DOHH2 (cell line): ENCODE measurements at regions not wholly inside any gene's neighbourhood (a gene's known extent, or its start where the extent isn't known, plus 50 kb on each side); places are given as distances from the start of the nearest gene placed in this dataset.

Source experiments
- H3F3A ChIP-seq: fragments of 200-600 bp; sonication (generic), shearing (Covaris generic); 2 replicates; pipeline ENCODE4 v1.6.0; 2016; ENCODE audit warnings: antibody characterized with exemption, mild to moderate bottlenecking; ENCODE audit not compliant: control insufficient read depth, insufficient read depth
- H3K27ac ChIP-seq: fragments of 200-600 bp; sonication (generic); 2 replicates; pipeline ENCODE4 v1.5.1; 2014; ENCODE audit warnings: low read depth, mild to moderate bottlenecking, low read length, moderate library complexity
- H3K27me3 ChIP-seq: fragments of 200-600 bp; sonication (generic); 2 replicates; pipeline ENCODE4 v1.6.1; 2014; ENCODE audit warnings: mild to moderate bottlenecking, low read length, mixed read lengths; ENCODE audit not compliant: control insufficient read depth
- H3K36me3 ChIP-seq: fragments of 200-600 bp; sonication (generic); 2 replicates; pipeline ENCODE4 v1.6.1; 2014; ENCODE audit warnings: mild to moderate bottlenecking, low read length, moderate library complexity, mixed read lengths; ENCODE audit not compliant: control insufficient read depth
- H3K4me1 ChIP-seq: fragments of 200-600 bp; sonication (generic); 2 replicates; pipeline ENCODE4 v1.6.1; 2014; ENCODE audit warnings: mild to moderate bottlenecking, low read length, mixed read lengths; ENCODE audit not compliant: control insufficient read depth
- H3K4me2 ChIP-seq: fragments of 200-600 bp; sonication (generic); 2 replicates; pipeline ENCODE4 v1.6.0; 2014; ENCODE audit warnings: mild to moderate bottlenecking, low read length, moderate library complexity
- H3K4me3 ChIP-seq: fragments of 200-600 bp; sonication (generic); 2 replicates; pipeline ENCODE4 v1.5.1; 2014; ENCODE audit warnings: mild to moderate bottlenecking, low read length, mixed read lengths
- H3K79me2 ChIP-seq: fragments of 200-600 bp; sonication (generic); 2 replicates; pipeline ENCODE4 v1.6.1; 2014; ENCODE audit warnings: mild to moderate bottlenecking, low read length, mixed read lengths; ENCODE audit not compliant: control insufficient read depth
- H3K9me2 ChIP-seq: fragments of 200-600 bp; sonication (generic); replicated peaks from 2 replicates; pipeline ENCODE4 v1.6.1; 2014; ENCODE audit warnings: mild to moderate bottlenecking, low read length, mixed read lengths; ENCODE audit not compliant: control insufficient read depth
- H3K9me3 ChIP-seq: fragments of 200-600 bp; sonication (generic); 2 replicates; pipeline ENCODE4 v1.6.1; 2014; ENCODE audit warnings: antibody characterized with exemption, low read length, mixed read lengths; ENCODE audit not compliant: control insufficient read depth, insufficient read depth
- H4K20me1 ChIP-seq: fragments of 200-600 bp; sonication (generic); 2 replicates; pipeline ENCODE4 v1.6.0; 2014; ENCODE audit warnings: low read depth, mild to moderate bottlenecking, antibody characterized with exemption, low read length, moderate library complexity; ENCODE audit not compliant: control insufficient read depth, insufficient read depth
- EZH2phosphoT487 ChIP-seq: fragments of 200-600 bp; sonication (generic); IDR thresholded peaks from 2 replicates; pipeline ENCODE4 v1.6.1; 2017; ENCODE audit warnings: borderline replicate concordance, mild to moderate bottlenecking, antibody characterized with exemption, low read length, moderate library complexity, mixed read lengths
- TF ChIP-seq, protein P1 (sequence below): fragments of 200-600 bp; sonication (generic); IDR thresholded peaks from one replicate; pipeline ENCODE4 v1.5.1; 2014; ENCODE audit warnings: antibody characterized with exemption, mild to moderate bottlenecking, low read depth, low read length; ENCODE audit not compliant: poor library complexity, severe bottlenecking

- Histone ChIP-seq H3K9me3 (no peaks in the 10 kb centered on the region), H3K27ac (no peak overlapping the region), H3K36me3 (no peaks in the 10 kb centered on the region), H3F3A (no peaks in the 10 kb centered on the region), H4K20me1 (no peaks in the 10 kb centered on the region), H3K9me2 (no peaks in the 10 kb centered on the region), H3K4me2 (no peak overlapping the region), H3K4me1 (no peaks in the 10 kb centered on the region), H3K4me3 (no peak overlapping the region), H3K27me3 (no peaks in the 10 kb centered on the region), H3K79me2 (no peaks in the 10 kb centered on the region)
- no peak for TF ChIP-seq EZH2phosphoT487
- TF ChIP-seq, protein P1, sequence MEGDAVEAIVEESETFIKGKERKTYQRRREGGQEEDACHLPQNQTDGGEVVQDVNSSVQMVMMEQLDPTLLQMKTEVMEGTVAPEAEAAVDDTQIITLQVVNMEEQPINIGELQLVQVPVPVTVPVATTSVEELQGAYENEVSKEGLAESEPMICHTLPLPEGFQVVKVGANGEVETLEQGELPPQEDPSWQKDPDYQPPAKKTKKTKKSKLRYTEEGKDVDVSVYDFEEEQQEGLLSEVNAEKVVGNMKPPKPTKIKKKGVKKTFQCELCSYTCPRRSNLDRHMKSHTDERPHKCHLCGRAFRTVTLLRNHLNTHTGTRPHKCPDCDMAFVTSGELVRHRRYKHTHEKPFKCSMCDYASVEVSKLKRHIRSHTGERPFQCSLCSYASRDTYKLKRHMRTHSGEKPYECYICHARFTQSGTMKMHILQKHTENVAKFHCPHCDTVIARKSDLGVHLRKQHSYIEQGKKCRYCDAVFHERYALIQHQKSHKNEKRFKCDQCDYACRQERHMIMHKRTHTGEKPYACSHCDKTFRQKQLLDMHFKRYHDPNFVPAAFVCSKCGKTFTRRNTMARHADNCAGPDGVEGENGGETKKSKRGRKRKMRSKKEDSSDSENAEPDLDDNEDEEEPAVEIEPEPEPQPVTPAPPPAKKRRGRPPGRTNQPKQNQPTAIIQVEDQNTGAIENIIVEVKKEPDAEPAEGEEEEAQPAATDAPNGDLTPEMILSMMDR: no peak
These were observed 278.5 kb upstream of the ZNF385D start for GRCh38 chr3:22029480-22029879.

GRCh38 chr3:22039161-22039560 is 288.2 kb upstream of the ZNF385D start:
- Histone ChIP-seq H3K9me2 (no peaks in the 10 kb centered on the region), H3K4me1 (no peaks in the 10 kb centered on the region), H3K36me3 (no peaks in the 10 kb centered on the region), H3K79me2 (no peaks in the 10 kb centered on the region), H3K27ac (no peak overlapping the region), H3K27me3 (no peaks in the 10 kb centered on the region), H3K4me3 (no peak overlapping the region), H3F3A (no peaks in the 10 kb centered on the region), H3K4me2 (no peak overlapping the region), H3K9me3 (no peaks in the 10 kb centered on the region), H4K20me1 (no peaks in the 10 kb centered on the region)
- no peak for TF ChIP-seq EZH2phosphoT487

- H3K27ac ChIP-seq: no peak overlapping the region
- no peak overlapping the region for H3K4me2 ChIP-seq
These were observed 289.1 kb upstream of the ZNF385D start for GRCh38 chr3:22040150-22040549.

DNA sequence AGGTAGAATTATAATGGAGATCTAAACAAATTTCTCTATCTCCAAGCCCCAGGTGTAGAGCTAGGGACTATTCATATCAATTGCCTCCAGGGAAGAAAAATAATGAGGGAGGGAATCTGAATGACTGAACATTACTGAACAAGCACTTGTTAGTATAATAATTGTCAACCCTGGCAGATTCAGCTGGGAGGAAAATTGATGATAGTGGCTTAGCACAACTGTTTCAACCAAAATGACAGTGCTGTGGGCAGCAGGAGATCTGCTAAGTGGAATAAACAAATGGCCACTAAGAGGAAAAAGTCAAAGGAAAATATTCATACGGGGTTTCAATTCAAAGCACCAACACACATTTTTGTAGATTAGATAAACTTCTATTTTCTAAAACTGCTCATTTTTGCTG is 294.9 kb upstream of the ZNF385D start:
- Histone ChIP-seq H3K27me3 (no peaks in the 10 kb centered on the region), H3F3A (no peaks in the 10 kb centered on the region), H3K4me2 (no peak overlapping the region), H3K79me2 (no peaks in the 10 kb centered on the region), H3K4me3 (no peak overlapping the region), H4K20me1 (no peaks in the 10 kb centered on the region), H3K9me3 (no peaks in the 10 kb centered on the region), H3K36me3 (no peaks in the 10 kb centered on the region), H3K9me2 (no peaks in the 10 kb centered on the region), H3K4me1 (no peaks in the 10 kb centered on the region), H3K27ac (no peak overlapping the region)
- TF ChIP-seq, protein P1: no peak
- no peak for TF ChIP-seq EZH2phosphoT487

More at GRCh38 chr3:22040150-22040549, 289.1 kb upstream of the ZNF385D start:
- Histone ChIP-seq H3K79me2 (no peaks in the 10 kb centered on the region), H3K36me3 (no peaks in the 10 kb centered on the region), H3K4me1 (no peaks in the 10 kb centered on the region), H4K20me1 (no peaks in the 10 kb centered on the region), H3F3A (no peaks in the 10 kb centered on the region), H3K9me3 (no peaks in the 10 kb centered on the region), H3K4me3 (no peak overlapping the region), H3K9me2 (no peaks in the 10 kb centered on the region), H3K27me3 (no peaks in the 10 kb centered on the region)
- no peak for TF ChIP-seq EZH2phosphoT487
- TF ChIP-seq, protein P1: no peak
